NCI-H187 (cell line): ENCODE measurements at regions not wholly inside any gene's neighbourhood (a gene's known extent, or its start where the extent isn't known, plus 50 kb on each side); places are given as distances from the start of the nearest gene placed in this dataset.
A peak's percentile ranks its signal among the peaks of the same experiment; 100 is the strongest.

Source experiments
- DNase-seq, 2 experiments: peaks; one replicate each; lab custom pipeline; 2025; lab: John Stamatoyannopoulos, UW

DNA sequence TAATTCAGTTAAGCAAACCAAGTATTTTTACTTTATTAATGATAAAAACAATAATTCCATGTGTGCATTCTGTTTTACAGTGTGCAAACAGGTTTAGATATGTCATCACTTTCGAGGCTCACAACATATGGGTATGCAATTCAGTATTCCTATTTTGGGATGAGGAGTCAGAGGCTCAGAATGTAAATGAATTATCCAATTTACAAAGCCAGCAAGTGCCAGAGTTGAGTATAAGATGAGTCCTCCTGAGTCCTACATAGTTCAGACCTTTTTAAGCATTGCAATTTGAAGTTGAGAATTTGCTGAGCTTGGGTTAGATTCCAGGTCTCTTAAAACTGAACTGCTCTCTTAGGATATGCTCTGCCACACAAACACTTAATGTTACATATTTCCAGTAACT is 424.2 kb upstream of the ROBO2 start:
- DNase-seq: no peak

DNA sequence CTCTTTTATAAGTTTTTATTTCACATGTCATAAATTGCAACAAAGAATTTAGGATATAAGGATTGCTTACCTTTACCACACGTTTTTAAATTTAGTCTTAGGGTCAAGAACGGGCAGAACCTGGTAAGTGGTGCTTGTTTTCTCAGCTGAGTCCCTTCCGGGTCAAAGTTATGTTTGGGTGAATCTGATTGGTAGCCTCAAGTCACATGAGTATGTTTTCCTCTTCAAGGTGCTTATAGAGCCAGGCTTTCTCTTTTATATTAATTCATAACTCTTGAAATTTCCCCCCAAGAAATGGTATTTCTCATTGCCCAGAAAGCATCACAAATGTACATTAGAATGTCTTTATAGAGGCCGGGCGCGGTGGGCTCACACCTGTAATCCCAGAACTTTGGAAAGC is 415.7 kb upstream of the ROBO2 start:
- DNase-seq: no peak

DNA sequence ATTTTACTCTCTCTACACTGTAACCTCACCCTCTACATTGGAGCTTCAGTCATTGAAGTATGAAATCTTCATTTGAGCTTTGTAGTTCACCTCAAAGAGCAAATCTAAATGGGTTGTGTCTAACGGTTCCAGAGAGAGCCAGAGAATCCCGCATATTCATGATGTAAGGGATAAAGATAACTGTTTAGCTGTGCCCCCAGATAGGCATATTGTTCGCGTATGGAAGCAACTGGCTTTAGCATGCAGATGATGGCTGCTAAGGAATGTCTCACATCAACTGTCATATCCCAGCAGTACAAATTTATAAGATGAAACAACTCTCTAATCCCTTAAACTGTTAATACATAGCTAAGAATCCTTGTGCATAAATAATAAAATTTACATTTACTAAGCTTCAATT is 412.7 kb upstream of the ROBO2 start:
- no peak for DNase-seq

DNA sequence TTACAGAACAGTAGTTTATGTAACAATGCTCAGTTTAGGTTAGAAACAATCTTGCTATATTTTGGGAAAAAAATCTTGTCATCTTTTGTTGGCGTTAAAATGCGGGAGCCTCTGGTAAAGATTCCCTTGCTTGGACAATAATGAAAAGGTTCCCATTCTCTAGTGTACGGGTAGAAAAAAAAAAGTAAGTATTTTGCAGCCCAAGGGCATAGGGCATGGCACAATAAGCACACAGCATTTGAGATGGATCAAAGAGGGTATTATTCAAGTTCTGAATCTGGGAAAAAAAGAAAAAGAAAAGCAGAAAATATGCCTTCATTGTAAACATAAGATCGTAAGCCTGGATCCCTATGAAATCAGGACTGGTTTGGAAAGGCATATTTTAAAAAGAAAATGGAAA is 408.6 kb upstream of the ROBO2 start:
- DNase-seq: no peak

DNA sequence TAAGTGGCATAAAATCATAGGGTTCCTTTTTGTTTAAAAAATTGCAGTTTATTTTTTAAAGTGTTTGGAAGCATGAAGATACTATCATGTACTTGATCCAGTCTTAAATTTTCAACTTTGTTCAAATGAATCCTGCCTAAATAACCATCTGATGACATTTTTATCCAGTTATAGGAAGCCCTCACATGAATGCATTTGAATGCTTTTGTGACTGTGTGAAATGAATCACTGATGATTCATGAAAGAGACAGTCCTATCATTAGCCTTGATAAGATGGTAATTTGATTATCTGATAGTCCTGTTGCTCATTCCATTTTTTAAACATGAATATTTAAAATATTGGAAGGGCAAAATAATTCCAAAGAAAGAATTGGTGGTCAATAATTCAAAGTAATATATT is 401.9 kb upstream of the ROBO2 start:
- DNase-seq: no peak

DNA sequence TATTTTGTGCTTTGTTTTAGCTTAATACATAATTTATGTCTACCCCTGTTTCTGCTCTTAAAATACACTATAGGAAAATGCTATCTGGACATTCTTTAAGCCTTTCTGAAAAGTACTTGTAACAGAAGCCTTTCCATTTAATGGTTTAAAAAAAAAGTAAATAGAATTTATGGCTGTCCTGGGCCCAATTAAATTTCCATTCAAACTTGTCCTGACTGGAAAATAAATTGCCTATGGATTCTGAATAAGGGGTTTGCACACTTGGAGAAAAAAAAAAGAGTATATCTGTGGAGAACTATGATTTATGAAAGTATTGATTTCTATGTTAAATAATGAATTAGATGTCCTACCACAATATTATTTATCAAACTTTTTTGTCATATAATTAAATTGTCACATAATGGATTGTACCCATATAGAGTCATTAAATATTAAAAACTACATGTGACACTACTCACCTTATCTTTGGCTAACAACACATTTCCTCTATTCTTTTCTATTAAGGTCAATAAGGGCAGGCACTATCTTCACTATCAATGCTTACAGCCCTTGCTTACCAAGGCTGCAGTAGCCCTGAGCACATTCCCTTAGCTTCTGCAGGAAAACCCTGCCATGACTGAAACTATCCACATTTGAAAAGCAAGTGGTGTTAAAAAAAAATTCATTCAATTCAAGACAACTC is 396.1 kb upstream of the ROBO2 start:
- DNase-seq: peak in 1 of 2 experiments; percentile 3

DNA sequence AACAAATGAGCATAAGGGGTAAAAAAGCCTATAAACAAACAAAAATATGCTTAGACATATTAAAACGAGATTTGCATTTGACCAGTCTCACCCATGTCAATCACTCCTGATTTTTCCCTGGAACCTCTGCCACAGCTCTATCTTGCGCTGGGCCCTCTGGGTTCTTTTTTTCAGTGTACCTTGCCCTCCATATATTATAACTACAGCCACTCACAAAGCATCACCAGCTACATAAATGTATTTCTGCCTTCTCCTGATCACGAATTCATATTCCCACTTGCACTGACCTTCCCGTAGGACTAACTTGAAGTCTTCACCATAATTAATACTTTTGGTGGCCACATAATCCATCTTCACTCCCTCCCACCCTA is 395.6 kb upstream of the ROBO2 start:
- DNase-seq: no peak

DNA sequence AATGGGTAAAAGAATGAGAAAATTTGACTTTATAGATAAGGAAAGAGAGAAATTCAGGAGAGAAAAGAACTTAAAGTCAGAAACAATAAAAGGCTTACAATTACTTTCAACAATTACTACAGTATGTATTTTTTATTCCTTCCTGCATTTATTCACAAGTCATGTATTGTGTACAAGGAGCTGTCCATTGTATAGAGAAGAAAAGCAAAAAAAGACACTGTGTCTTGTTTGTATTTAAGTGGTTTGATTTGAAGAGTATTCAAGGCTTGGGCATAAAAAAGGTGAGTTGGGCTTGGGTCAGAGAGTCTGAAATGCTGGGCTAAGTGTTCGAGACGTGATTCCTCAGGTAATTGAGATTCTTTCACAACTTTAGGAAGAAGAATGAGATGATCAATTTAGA is 394.2 kb upstream of the ROBO2 start:
- no peak for DNase-seq

DNA sequence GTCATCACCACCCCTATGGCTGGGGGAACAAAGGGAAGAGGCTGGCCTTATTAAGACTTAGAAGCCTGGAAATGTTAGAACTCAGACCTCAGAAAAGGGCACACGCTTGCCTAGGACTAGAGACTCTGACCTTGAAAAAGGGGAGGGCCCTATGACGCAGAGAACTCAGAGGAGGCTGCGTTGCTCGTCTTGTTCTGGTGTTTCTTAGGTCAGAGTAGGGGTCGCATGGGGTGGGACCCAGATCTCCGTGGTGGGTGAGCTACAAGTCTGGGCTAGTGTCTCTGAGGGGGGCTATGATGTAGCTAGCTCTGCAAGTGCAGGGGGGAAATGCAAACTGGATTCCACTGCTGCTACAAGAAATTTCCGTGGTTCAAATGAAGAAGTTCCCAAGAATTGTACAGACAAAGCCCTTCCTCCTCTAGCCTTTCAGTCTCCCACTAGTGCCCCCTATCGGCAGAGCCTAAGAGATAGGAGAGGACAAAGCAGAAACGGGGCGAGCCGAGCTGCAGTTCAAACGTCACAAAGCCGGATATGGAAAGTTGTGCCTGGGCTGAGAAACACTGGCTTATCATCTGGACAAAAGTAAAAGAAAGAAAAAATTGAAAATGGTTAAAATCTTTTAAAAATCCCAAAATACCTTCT is 392.9 kb upstream of the ROBO2 start:
- DNase-seq: no peak

DNA sequence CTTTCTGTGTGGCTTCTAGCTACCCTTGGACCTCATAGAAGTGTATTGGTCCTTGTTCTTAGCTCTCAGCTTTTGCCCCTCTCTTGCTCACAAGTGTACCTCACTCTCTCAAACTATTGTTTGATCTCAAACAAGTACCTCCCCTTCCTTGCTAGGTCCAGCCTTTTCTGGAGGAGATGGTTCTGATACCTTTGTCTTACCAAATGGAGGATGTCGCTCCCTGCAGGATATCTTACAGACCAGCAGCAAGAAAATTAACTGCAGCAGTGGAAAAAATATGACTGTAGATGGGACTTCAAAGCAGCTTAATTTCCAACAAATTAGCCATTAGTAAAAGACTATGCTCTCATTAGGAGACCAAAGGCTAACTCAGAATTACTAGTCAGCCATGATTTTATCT is 388.1 kb upstream of the ROBO2 start:
- no peak for DNase-seq

DNA sequence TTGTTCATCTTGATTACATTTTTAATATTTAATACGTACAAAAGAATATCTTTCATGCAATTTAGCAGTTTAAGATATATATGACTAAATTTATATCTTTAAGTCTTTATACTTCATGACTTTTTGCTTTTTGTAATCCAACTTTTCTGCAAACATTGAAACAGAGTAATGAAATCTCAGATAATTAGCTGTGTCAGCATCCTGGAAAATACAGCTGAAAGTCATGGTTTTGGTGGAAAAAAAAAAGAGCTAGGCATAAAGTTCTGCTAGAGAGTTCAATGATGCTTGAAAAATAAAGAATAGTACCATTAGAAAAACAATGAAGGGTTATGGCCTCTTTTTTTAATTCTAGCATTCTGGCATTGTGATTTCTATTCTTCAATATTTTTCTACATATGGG is 387.4 kb upstream of the ROBO2 start:
- DNase-seq: no peak

DNA sequence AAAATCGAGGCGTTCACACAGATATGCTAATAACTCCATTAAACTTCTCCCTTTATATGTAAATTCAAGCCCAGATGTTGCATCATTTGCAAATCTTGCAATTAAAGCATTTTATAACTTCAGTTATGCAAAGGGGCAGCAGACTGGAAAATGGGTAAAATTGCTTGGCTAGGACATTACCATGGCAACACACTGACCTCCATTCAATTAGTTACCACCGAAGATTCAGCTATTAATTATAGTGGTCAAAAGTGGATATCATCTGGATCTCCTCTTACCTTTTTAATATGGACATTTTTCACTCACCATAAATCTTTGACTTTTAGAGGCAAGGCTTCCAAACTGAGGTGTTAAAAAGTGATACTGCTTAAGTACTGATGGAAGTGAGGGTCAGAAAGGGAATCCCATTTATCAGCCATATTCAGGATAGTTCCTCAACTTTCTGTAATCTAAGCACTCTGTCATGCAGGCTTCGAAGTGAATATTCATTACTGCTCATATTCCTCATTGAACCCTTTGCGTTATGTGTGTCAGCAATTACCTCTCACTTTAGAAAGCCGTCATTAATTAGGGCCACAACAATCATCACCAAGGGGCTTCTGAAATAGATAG is 386.2 kb upstream of the ROBO2 start:
- DNase-seq: no peak

DNA sequence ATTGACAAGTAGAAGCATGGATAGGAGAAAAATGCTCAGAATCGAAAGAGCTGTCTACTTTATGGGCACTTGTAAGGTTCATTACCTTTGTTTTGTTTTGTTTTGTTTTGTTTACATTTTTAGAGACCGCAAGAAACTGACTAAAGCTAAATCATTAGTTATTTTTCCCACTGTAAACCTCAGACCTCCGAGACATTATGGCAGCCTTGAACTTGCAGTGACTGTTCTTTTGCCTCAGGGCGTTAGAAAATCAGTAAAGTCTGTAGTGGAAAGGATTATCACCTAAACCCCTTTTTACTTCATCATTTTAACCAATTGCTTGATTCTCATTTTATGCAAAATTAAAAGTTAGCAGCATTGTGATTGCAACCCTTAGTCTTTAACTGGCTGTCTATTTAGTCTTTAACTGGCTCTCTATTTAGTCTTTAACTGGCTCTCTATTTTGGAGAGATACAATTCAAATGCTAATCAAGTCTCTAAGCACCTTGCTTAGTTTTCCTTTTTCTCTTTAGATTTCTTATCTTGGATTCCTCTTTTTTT is 383.3 kb upstream of the ROBO2 start:
- DNase-seq: no peak

DNA sequence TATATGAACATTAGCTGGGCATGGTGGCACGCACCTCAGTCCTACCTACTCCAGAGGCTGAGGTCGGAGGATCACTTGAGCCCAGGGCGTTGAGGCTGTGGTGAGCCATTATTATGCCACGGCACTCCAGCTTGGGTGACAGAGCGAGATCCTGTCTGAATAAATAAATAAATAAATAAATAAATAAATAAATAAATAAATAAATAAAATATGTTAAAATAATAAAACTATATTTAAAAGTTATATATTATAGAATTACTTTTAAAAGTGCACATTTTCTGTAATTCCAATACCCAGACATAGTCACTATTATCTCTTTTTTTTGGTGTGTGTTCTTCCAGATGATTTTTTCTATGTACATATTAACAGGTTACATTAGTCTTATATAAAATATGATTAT is 382.0 kb upstream of the ROBO2 start:
- no peak for DNase-seq

DNA sequence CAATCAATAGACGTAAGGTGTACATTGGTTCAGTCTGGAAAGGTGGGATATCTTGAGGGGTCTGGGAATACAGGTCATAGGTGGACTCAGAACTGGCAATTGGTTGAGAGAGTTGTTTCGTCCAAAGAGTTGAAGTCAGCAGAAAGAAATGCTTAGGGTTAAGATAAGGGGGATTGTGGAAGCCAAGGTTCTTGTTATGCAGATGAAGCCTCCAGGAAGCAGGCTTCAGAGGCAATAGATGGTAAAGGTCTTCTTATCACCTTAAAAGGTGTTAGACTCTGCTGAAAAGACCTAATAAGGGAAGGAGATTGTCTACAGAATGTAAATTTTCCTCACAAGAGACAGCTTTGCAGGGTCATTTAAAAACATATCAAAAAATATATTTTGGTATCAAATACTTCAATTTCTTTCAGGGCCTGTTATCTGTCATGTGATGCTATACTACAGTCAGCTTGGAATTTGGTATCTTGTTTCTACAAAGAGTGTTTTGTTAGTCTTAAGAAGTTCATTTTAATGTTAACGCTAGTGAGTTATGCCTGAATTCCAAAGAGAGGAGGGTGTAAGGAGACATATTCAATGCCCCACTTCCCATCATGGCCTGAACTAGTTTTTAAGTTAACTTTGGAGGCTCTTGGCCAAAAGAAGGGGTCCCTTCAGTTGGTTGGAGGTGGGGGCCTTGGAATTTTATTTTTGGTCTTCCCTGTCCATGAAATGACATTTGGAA is 378.2 kb upstream of the ROBO2 start:
- no peak for DNase-seq

DNA sequence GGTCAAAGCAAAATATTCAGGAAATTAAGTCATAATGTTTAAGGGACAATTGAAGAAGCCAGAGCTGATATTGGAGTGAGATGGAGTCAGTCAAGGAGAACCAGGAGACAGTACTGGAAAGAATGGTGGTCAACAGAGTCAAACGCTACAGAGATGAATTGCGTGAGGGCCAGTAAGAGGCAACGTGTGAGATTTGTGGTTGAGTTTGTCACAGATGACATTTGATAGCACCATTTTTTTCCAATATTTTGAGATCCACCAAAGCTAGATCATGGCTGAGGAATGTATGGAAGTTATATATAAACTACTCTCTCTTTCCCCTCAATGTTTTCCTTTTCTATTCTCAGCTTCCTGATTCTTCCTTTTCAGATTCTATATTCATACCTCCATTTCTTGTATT is 375.1 kb upstream of the ROBO2 start:
- no peak for DNase-seq

DNA sequence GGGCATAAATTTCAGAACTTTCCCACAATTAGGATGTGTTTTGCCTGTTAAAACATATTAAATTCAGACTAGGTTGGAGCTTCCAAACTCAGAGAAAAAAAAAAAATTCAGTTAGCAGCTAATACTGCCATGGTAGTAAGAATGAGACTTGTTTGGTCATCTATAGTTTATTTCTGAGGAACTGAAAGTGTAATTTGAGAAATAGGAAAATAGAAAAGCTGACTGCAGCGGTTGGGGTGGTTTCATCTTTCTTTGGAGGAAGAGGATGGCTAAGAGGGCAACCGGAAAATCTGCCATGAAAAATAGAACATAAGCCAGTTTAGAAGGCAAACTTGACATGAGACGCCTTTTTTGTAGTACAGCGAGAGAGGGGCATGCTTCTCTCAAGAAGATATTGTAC is 371.2 kb upstream of the ROBO2 start:
- no peak for DNase-seq

DNA sequence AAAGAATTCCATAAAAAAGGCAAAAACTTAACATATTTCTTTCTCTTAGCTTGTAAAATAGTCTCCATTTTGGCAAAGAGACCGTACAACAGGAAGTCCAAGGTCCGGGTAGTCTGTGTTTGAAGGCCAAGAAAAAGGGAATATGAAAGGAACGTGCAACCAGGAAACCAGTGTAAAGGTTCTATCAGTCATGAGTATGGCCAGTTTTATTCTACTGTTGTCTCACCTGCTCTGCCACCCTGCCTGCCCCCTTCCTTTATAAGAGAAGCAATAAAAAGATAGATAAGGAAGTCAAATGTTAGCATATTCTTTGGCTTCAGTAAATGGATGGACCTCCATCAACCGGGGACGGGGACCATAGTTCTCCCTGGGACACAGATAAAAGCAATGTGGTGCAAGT is 370.6 kb upstream of the ROBO2 start:
- DNase-seq: no peak

DNA sequence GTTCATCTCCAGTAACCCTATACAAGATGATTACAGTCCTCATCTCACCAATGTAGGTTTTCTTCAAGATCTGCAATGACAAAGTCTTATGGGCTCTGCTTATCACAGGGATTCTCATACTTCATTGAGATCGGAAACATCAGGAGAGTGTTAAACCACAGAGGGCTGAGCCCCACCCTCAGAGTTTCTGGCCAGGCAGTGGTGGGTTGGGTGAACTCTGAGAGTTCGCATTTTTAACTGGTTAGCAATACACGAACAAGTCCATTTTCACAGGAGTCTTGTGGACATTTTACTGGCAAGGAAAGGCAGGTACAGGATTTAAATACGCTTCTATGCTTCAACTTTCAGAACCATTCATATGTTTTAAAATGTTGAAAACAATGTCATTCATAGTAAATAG is 366.7 kb upstream of the ROBO2 start:
- no peak for DNase-seq

DNA sequence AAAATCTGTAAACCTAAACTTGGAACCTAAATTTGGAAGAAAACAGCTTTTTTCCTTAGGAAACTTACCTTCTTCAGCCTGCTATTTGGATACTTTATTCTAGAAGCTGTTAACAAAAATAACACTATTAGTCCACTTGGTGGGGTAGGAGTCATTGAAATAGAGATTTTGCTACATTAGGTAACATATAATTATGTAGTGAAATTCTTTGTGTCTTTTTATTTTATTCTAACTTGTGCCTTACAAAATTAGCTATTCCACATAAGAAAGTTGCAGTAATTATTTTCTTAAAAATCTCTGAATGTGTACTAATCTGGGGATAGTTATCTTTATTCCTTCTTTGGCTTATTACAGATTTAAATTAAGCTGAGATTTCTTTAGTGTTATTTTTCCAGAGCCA is 360.4 kb upstream of the ROBO2 start:
- DNase-seq: no peak

DNA sequence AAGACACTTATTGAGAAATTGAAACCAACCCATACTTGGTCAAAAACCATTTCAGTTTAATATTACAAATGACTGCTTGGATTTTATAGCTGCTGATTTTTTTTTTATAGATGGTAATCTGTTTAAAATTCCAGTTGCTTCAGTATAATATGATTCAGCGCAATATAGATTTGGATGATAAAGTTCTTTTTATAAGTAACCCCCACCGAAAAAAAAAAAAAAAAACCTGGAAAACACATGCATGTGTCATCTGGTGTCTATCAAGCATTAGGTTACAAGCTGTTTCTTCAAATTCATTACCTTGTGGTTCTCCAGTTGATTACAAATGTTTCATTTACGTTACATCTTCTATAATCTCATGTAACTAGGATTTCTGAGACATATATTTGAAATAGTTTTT is 356.6 kb upstream of the ROBO2 start:
- no peak for DNase-seq

DNA sequence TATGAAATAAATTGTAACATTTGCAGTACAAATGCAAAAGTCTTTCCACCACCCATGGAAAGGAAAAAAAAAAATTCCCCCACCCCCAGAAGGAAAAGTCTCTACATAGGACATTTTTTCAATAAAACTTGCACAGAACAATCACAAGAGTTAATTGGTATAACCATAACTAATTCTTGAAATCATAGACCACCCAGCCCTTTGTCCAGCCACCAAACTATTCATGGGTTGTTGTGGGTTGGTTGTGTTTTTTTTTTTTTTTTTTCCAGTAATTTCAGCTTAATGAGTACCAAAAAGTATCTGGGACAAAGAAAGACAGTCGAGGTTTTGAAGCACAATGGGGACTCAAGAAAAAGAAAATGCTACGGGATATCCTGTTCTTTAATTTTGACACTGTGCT is 355.0 kb upstream of the ROBO2 start:
- DNase-seq: no peak

DNA sequence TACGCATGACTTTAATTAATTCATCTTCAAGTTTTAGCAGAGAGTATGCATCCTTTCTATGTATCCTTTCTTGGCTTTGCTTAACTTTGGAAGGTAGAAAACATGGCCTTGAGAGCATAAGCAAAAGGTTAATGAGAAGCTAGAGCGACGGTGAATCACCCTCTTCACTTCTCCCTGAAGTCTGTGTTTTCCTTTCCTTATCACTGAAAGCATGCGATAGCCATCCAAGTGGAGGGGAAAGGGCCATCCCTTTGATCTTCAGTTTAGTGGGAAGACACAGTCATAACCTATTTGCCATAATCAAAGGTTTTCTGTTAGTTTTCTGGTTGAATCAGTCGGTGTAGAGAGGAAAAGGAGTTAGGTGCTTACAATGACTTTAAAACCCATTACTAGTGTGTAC is 354.0 kb upstream of the ROBO2 start:
- DNase-seq: no peak
